A673 (cell line): ENCODE measurements at regions not wholly inside any gene's neighbourhood (a gene's known extent, or its start where the extent isn't known, plus 50 kb on each side); places are given as distances from the start of the nearest gene placed in this dataset.

Experiments used
- BruUV-seq: library from RNA; stranded (reverse); fragments of 400-500 nt; replicated peaks from 2 replicates; lab custom pipeline; 2021; lab: Mats Ljungman, UMichigan
- CTCF ChIA-PET: fragments of 300-600 bp; sonication (Branson Sonifier 250); formaldehyde crosslinking; loops from one replicate; lab custom pipeline; 2022; ENCODE audit warnings: antibody characterized with exemption; lab: Charles Lee
- POLR2A ChIA-PET: fragments of 300-600 bp; sonication (Branson Sonifier 250); formaldehyde crosslinking; loops from one replicate; lab custom pipeline; 2022; ENCODE audit warnings: antibody characterized with exemption; ENCODE audit not compliant: low non-redundant PET; lab: Charles Lee
- DNase-seq: peaks from one replicate; pipeline ENCODE4 v3.0.0-alpha.2; 2015; ENCODE audit warnings: low spot score
- H3K27ac ChIP-seq: fragments of 200-600 bp; sonication (generic); 2 replicates; pipeline ENCODE4 v1.5.1; 2016; ENCODE audit warnings: mixed run types, low read depth, mild to moderate bottlenecking, mixed read lengths, antibody characterized with exemption, low read length; ENCODE audit not compliant: poor library complexity, severe bottlenecking
- H3K27me3 ChIP-seq: fragments of 200-600 bp; sonication (generic); replicated peaks from 2 replicates; pipeline ENCODE4 v1.6.1; 2017; ENCODE audit warnings: mixed run types, low read depth, mild to moderate bottlenecking, mixed read lengths, antibody characterized with exemption, low read length; ENCODE audit not compliant: insufficient read depth, poor library complexity
- H3K36me3 ChIP-seq: fragments of 200-600 bp; sonication (generic); 2 replicates; pipeline ENCODE4 v1.6.1; 2016; ENCODE audit warnings: mixed run types, mild to moderate bottlenecking, mixed read lengths, antibody characterized with exemption, low read length; ENCODE audit not compliant: insufficient read depth, poor library complexity, severe bottlenecking
- H3K4me1 ChIP-seq: fragments of 200-600 bp; sonication (generic); 2 replicates; pipeline ENCODE4 v1.6.1; 2017; ENCODE audit warnings: mixed run types, mild to moderate bottlenecking, mixed read lengths, antibody characterized with exemption, low read length; ENCODE audit not compliant: insufficient read depth, poor library complexity, severe bottlenecking
- H3K4me3 ChIP-seq: fragments of 200-600 bp; sonication (generic); 2 replicates; pipeline ENCODE4 v1.5.1; 2016; ENCODE audit warnings: low read depth, mixed run types, mild to moderate bottlenecking, mixed read lengths, low read length; ENCODE audit not compliant: poor library complexity, severe bottlenecking
- H3K9me3 ChIP-seq: fragments of 200-600 bp; sonication (generic); 2 replicates; pipeline ENCODE4 v1.6.1; 2016; ENCODE audit warnings: mixed run types, low read depth, mild to moderate bottlenecking, mixed read lengths, antibody characterized with exemption, low read length; ENCODE audit not compliant: poor library complexity, severe bottlenecking
- EZH2 ChIP-seq: fragments of 200-600 bp; sonication (generic); IDR thresholded peaks from 2 replicates; pipeline ENCODE4 v1.6.1; 2017; ENCODE audit warnings: borderline replicate concordance, low read depth, mild to moderate bottlenecking, mixed read lengths, antibody characterized with exemption, low read length; ENCODE audit not compliant: poor library complexity, severe bottlenecking
- intact Hi-C: fragments of 100-400 bp; cut with micrococcal nuclease; formaldehyde crosslinking; loops from one replicate; pipeline ENCODE4 v1.10.0; 2022; ENCODE audit not compliant: unreplicated experiment
- TF ChIP-seq, protein P1 (sequence below): fragments of 300-800, 200-600 bp; sonication (generic); conservative IDR thresholded peaks from 2 replicates; pipeline ENCODE4 v1.5.1; 2017; ENCODE audit warnings: low read depth, mild to moderate bottlenecking, antibody characterized with exemption, low read length, moderate library complexity, mixed read lengths

DNA sequence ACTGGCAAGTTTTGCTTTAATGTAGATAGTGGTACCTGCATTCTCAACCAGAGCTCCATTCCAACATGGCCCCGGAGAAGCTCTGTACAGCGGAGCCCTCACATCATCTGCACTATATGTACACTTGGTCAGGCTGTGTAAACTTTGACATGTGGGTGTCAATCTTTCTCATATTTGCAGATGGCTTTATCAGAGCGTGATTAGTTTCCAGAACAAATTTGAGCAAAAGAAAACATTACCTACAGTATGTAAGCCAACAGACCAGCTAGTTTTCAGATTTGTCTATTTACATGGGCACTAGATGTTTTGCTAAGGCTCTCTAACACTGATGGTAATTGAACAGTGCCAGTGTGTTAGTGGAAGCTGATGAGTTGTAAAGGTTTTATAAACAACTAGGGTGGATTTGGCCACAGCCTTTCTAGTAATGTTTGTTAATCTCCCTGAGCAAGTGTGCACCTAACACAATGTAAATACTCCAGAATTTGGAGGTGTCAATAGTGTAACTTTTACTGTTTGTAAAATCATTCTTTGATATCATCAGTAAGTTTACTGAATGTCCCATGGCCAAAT, 131.8 kb downstream of the FOXA2 start:
- Histone ChIP-seq H3K36me3 (no peaks in the 10 kb centered on the region), H3K9me3 (no peaks in the 10 kb centered on the region), H3K4me3 (no peak overlapping the region), H3K27ac (no peak overlapping the region), H3K27me3 (peaks cover 38% of the 10 kb centered on the region), H3K4me1 (no peaks in the 10 kb centered on the region)
- DNase-seq, result no peak
- TF ChIP-seq, protein P1, sequence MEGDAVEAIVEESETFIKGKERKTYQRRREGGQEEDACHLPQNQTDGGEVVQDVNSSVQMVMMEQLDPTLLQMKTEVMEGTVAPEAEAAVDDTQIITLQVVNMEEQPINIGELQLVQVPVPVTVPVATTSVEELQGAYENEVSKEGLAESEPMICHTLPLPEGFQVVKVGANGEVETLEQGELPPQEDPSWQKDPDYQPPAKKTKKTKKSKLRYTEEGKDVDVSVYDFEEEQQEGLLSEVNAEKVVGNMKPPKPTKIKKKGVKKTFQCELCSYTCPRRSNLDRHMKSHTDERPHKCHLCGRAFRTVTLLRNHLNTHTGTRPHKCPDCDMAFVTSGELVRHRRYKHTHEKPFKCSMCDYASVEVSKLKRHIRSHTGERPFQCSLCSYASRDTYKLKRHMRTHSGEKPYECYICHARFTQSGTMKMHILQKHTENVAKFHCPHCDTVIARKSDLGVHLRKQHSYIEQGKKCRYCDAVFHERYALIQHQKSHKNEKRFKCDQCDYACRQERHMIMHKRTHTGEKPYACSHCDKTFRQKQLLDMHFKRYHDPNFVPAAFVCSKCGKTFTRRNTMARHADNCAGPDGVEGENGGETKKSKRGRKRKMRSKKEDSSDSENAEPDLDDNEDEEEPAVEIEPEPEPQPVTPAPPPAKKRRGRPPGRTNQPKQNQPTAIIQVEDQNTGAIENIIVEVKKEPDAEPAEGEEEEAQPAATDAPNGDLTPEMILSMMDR, result no peak
- TF ChIP-seq EZH2, result no peak
- BruUV-seq, result no TSS peak
- ChIA-PET POLR2A (interaction anchor here (0.7 kb wide), 1 partner anchor 1030 kb away, joined by 3 read pairs; no protein-coding TSS in a partner anchor), CTCF (no interaction called here)
- intact Hi-C loops, result no loop called here

DNA sequence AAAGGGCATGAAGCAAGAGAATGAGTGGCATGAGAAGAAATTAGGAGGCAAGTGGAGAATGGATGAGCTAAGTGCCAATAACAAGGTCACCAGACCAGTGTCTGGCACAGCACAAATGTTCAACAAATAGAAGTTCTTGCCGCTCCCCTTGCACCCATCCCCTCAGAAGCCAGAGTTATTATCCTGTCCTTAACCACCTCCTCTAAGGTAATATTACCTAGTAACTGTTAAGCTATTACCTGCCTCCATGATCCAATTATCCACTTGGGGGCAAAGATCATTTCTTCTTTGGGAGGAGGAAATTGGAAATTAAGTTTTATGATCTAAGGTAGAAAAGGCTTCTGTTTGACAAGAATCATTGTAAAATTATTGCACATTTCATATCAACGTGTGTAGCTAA, 133.8 kb downstream of the FOXA2 start:
- no TSS peak for BruUV-seq
- POLR2A ChIA-PET, result no interaction called here
- no peak for DNase-seq
- H3K4me1 ChIP-seq, result no peaks in the 10 kb centered on the region
- CTCF ChIA-PET, result no interaction called here
- intact Hi-C loops, result no loop called here
- TF ChIP-seq EZH2, result no peak
- TF ChIP-seq, protein P1, result no peak
- no peaks in the 10 kb centered on the region for H3K36me3 ChIP-seq
- peaks cover 30% of the 10 kb centered on the region for H3K27me3 ChIP-seq
- H3K4me3 ChIP-seq, result no peak overlapping the region
- no peak overlapping the region for H3K27ac ChIP-seq
- H3K9me3 ChIP-seq, result no peaks in the 10 kb centered on the region

DNA sequence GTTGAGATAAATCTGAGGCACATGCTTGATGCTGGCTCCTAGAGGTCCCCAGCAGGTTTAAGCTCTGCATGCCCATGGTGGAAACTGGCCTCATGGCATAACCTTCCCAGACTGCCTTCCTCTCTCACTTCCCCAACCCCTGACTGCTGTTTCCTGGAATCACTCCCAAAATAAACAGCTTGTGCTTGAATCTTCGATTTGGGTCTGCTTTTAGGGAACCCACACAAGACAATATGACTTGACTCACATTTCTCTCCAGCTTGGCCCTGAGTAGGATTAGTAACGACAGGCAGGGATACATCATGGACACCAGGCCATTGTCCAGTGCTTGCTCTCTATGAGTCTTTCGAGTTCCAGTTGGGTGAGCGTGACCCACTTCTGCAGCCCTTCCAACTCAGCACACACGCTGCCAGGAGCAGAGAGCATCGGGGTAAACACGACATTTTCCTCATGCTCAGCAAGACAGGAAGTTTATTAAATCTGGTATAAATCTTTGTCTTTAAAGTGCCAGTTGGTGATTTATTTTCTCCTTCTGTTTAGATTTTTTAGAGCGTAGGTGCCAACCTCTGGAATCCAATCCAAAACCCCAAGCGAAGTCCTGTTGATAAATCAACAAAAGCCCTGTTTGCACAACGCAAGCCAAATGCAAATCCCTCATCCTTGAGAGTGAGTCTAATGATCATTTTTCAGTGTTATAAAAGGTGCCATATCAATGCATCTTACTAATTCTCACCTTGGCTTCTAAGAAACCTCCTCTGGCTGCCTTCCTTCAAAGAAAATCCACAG, 135.0 kb downstream of the FOXA2 start:
- intact Hi-C loops, result no loop called here
- no peak overlapping the region for H3K27ac ChIP-seq
- H3K4me3 ChIP-seq, result no peak overlapping the region
- no peak for DNase-seq
- TF ChIP-seq, protein P1, result no peak
- TF ChIP-seq EZH2, result no peak
- H3K9me3 ChIP-seq, result no peaks in the 10 kb centered on the region
- ChIA-PET POLR2A (interaction anchor here (0.6 kb wide), 1 partner anchor 98 kb away, joined by 3 read pairs; no protein-coding TSS in a partner anchor), CTCF (no interaction called here)
- H3K4me1 ChIP-seq, result no peaks in the 10 kb centered on the region
- no peaks in the 10 kb centered on the region for H3K36me3 ChIP-seq
- peaks cover 30% of the 10 kb centered on the region for H3K27me3 ChIP-seq
- no TSS peak for BruUV-seq
